ENCODE measurements at regions not wholly inside any gene's neighbourhood (a gene's known extent, or its start where the extent isn't known, plus 50 kb on each side); places are given as distances from the start of the nearest gene placed in this dataset.

- no peaks in the 10 kb centered on the region for H3K9me2 ChIP-seq (ENCODE audit: low read depth, low read length)
- H3K79me2 ChIP-seq (ENCODE audit: insufficient read depth, low read length): no peaks in the 10 kb centered on the region
- H3K9me3 ChIP-seq (ENCODE audit: low read length): no peaks in the 10 kb centered on the region
- H2AFZ ChIP-seq (ENCODE audit: low read length): no peak overlapping the region
- H3K4me2 ChIP-seq (ENCODE audit: low read length): no peak overlapping the region
- H3K36me3 ChIP-seq (ENCODE audit: insufficient read depth, low read length): no peaks in the 10 kb centered on the region
- no peaks in the 10 kb centered on the region for H4K20me1 ChIP-seq (ENCODE audit: insufficient read depth, low read length)
- H3K9ac ChIP-seq (ENCODE audit: low read length): no peak overlapping the region
- no peaks in the 10 kb centered on the region for H3K4me1 ChIP-seq (ENCODE audit: insufficient read depth, low read length, severe bottlenecking)
- H3F3A ChIP-seq (ENCODE audit: insufficient read depth, low read length): no peaks in the 10 kb centered on the region
- TF ChIP-seq, protein P1, sequence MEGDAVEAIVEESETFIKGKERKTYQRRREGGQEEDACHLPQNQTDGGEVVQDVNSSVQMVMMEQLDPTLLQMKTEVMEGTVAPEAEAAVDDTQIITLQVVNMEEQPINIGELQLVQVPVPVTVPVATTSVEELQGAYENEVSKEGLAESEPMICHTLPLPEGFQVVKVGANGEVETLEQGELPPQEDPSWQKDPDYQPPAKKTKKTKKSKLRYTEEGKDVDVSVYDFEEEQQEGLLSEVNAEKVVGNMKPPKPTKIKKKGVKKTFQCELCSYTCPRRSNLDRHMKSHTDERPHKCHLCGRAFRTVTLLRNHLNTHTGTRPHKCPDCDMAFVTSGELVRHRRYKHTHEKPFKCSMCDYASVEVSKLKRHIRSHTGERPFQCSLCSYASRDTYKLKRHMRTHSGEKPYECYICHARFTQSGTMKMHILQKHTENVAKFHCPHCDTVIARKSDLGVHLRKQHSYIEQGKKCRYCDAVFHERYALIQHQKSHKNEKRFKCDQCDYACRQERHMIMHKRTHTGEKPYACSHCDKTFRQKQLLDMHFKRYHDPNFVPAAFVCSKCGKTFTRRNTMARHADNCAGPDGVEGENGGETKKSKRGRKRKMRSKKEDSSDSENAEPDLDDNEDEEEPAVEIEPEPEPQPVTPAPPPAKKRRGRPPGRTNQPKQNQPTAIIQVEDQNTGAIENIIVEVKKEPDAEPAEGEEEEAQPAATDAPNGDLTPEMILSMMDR (IDR thresholded peaks at IDR 0.05; ENCODE audit: low read length): no peak
- TF ChIP-seq EZH2 (IDR thresholded peaks at IDR 0.05; ENCODE audit: borderline replicate concordance, low read length): no peak
- H3K27ac ChIP-seq (ENCODE audit: low read depth, low read length, poor library complexity, severe bottlenecking): no peak overlapping the region
- H3K27me3 ChIP-seq (ENCODE audit: insufficient read depth, low read length): no peaks in the 10 kb centered on the region
- no peak overlapping the region for H3K4me3 ChIP-seq (ENCODE audit: low read depth, low read length, poor library complexity, severe bottlenecking)
These were observed 424.1 kb upstream of the TENM4 start for GRCh38 chr11:79864882-79865281.

DNA sequence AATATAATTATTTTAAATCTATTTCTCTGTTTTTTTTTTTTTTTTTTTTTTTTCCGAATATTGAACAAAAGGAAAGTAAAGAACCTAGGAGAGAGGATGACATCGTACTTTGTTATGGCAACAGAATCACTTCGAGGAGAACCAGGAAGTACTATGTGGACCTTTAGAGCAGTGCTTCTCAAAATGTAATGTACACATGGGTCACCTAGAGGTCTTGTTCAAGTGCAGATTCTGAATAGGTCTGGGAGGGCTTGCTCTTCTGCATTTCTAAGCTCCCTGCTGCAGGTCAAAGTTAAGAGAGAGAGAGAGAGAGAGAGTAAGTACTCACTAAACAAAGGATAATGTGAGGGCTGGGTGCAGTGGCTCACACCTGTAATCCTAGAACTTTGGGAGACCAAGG is 419.5 kb upstream of the TENM4 start:
- Histone ChIP-seq H3K4me3 (ENCODE audit: low read depth, low read length, poor library complexity, severe bottlenecking) (no peak overlapping the region), H3K36me3 (ENCODE audit: insufficient read depth, low read length) (no peaks in the 10 kb centered on the region), H3K79me2 (ENCODE audit: insufficient read depth, low read length) (no peaks in the 10 kb centered on the region), H3K9ac (ENCODE audit: low read length) (no peak overlapping the region), H3K27ac (ENCODE audit: low read depth, low read length, poor library complexity, severe bottlenecking) (no peak overlapping the region), H2AFZ (ENCODE audit: low read length) (no peak overlapping the region), H3K27me3 (ENCODE audit: insufficient read depth, low read length) (no peaks in the 10 kb centered on the region), H3K4me1 (ENCODE audit: insufficient read depth, low read length, severe bottlenecking) (no peaks in the 10 kb centered on the region), H3K9me3 (ENCODE audit: low read length) (no peaks in the 10 kb centered on the region), H3K9me2 (ENCODE audit: low read depth, low read length) (no peaks in the 10 kb centered on the region), H4K20me1 (ENCODE audit: insufficient read depth, low read length) (no peaks in the 10 kb centered on the region), H3K4me2 (ENCODE audit: low read length) (no peak overlapping the region), H3F3A (ENCODE audit: insufficient read depth, low read length) (no peaks in the 10 kb centered on the region)
- no peak for TF ChIP-seq EZH2 (IDR thresholded peaks at IDR 0.05; ENCODE audit: borderline replicate concordance, low read length)
- TF ChIP-seq, protein P1 (IDR thresholded peaks at IDR 0.05; ENCODE audit: low read length): no peak

DNA sequence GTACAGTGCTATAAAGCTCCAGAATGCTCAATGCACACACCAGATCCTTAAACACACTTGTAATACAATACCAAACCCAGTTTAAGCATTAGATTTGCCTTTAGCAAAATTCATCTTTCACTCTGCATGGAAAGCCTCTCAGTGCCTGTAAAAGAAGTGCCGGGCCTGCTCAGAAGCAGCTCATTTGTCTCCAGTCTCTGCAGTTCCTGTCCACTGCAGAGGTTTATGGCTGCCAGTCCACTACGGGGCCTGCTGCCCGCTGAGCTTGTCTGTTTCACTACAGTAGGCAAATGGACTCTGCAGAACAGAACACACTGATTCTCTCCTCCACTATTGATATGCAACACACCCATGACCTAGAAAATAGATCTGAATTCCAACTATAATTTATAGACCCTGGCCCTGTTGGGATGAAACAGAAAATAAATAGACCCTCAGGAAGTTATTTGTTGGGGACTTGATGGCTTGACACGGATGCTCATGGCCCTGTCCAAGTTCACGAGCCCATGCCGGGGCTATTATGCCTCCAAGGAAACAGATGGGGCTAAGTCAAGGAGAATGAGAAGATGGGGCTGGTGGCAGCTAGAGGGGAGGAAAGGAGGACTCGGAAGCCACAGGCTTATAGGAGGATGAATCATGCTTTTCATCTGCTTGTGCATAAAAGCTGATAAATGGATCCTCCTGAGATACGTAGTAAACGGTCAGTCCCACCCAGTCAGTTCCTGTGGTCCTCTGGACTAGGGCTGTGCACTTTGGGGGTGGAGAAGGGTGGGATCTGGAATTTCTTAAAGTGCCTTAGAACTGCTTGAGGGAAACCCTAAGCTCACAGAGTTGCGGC is 416.8 kb upstream of the TENM4 start:
- H3K9me3 ChIP-seq (ENCODE audit: low read length): no peaks in the 10 kb centered on the region
- TF ChIP-seq, protein P1 (IDR thresholded peaks at IDR 0.05; ENCODE audit: low read length): no peak
- no peak for TF ChIP-seq EZH2 (IDR thresholded peaks at IDR 0.05; ENCODE audit: borderline replicate concordance, low read length)
- no peak overlapping the region for H3K9ac ChIP-seq (ENCODE audit: low read length)
- no peak overlapping the region for H3K4me3 ChIP-seq (ENCODE audit: low read depth, low read length, poor library complexity, severe bottlenecking)
- H4K20me1 ChIP-seq (ENCODE audit: insufficient read depth, low read length): no peaks in the 10 kb centered on the region
- H3K27ac ChIP-seq (ENCODE audit: low read depth, low read length, poor library complexity, severe bottlenecking): no peak overlapping the region
- H3K79me2 ChIP-seq (ENCODE audit: insufficient read depth, low read length): no peaks in the 10 kb centered on the region
- no peaks in the 10 kb centered on the region for H3K27me3 ChIP-seq (ENCODE audit: insufficient read depth, low read length)
- no peak overlapping the region for H3K4me2 ChIP-seq (ENCODE audit: low read length)
- no peaks in the 10 kb centered on the region for H3K36me3 ChIP-seq (ENCODE audit: insufficient read depth, low read length)
- no peaks in the 10 kb centered on the region for H3F3A ChIP-seq (ENCODE audit: insufficient read depth, low read length)
- no peak overlapping the region for H2AFZ ChIP-seq (ENCODE audit: low read length)
- H3K9me2 ChIP-seq (ENCODE audit: low read depth, low read length): no peaks in the 10 kb centered on the region
- H3K4me1 ChIP-seq (ENCODE audit: insufficient read depth, low read length, severe bottlenecking): no peaks in the 10 kb centered on the region

All from OCI-LY1 (cell line).